SU-DHL-6 (cell line): ENCODE measurements at regions not wholly inside any gene's neighbourhood (a gene's known extent, or its start where the extent isn't known, plus 50 kb on each side); places are given as distances from the start of the nearest gene placed in this dataset.
"Not testable (repeated sequence)": the region's sequence is repeated elsewhere in the genome, so short reads cannot be mapped to it uniquely, and the experiment has no call there.

ENCODE experiments used
- H2AFZ ChIP-seq: fragments of 200-600 bp; sonication (generic); 2 replicates; pipeline ENCODE4 v1.6.1; 2014; ENCODE audit warnings: low read depth, mild to moderate bottlenecking, moderate library complexity, mixed read lengths, antibody characterized with exemption, low read length; ENCODE audit not compliant: severe bottlenecking
- H3F3A ChIP-seq: fragments of 200-600 bp; shearing (Covaris generic); 2 replicates; pipeline ENCODE4 v1.6.0; 2016; ENCODE audit warnings: antibody characterized with exemption, mild to moderate bottlenecking; ENCODE audit not compliant: insufficient read depth
- H3K27ac ChIP-seq: fragments of 200-600 bp; sonication (generic); 2 replicates; pipeline ENCODE4 v1.5.1; 2016; ENCODE audit warnings: low read depth, mild to moderate bottlenecking, low read length, moderate library complexity, mixed read lengths
- H3K27me3 ChIP-seq: fragments of 200-600 bp; sonication (generic), shearing (Covaris generic); 2 replicates; pipeline ENCODE4 v1.6.0; 2014; ENCODE audit warnings: mild to moderate bottlenecking, low read length
- H3K36me3 ChIP-seq: fragments of 200-600 bp; sonication (generic); 2 replicates; pipeline ENCODE4 v1.6.1; 2014; ENCODE audit warnings: mild to moderate bottlenecking, low read length, mixed read lengths
- H3K4me2 ChIP-seq: fragments of 300-600, 200-600 bp; shearing (Covaris generic), sonication (generic); 2 replicates; pipeline ENCODE4 v1.6.0; 2014; ENCODE audit warnings: low read length, low read depth, mild to moderate bottlenecking; ENCODE audit not compliant: poor library complexity, severe bottlenecking
- H3K4me3 ChIP-seq: fragments of 200-600 bp; sonication (generic); 2 replicates; pipeline ENCODE4 v1.5.1; 2014; ENCODE audit warnings: antibody characterized with exemption, low read length, mild to moderate bottlenecking, mixed read lengths; ENCODE audit not compliant: insufficient read depth, poor library complexity, severe bottlenecking
- H3K79me2 ChIP-seq: fragments of 200-600 bp; sonication (generic); 2 replicates; pipeline ENCODE4 v1.6.1; 2014; ENCODE audit warnings: mild to moderate bottlenecking, low read length, moderate library complexity; ENCODE audit not compliant: insufficient read depth
- H3K9ac ChIP-seq: fragments of 200-600 bp; sonication (generic); 2 replicates; pipeline ENCODE4 v1.7.0; 2014; ENCODE audit warnings: mild to moderate bottlenecking, low read length
- H3K9me2 ChIP-seq: fragments of 200-600 bp; sonication (generic); replicated peaks from 2 replicates; pipeline ENCODE4 v1.6.1; 2014; ENCODE audit warnings: low read length; ENCODE audit not compliant: insufficient read depth
- H3K9me3 ChIP-seq: fragments of 200-600 bp; sonication (generic); 2 replicates; pipeline ENCODE4 v1.6.1; 2014; ENCODE audit warnings: low read length, mixed read lengths; ENCODE audit not compliant: insufficient read depth
- H4K20me1 ChIP-seq: fragments of 200-600 bp; sonication (generic); 2 replicates; pipeline ENCODE4 v1.6.1; 2014; ENCODE audit warnings: low read depth, mild to moderate bottlenecking, antibody characterized with exemption, low read length, moderate library complexity, mixed read lengths

DNA sequence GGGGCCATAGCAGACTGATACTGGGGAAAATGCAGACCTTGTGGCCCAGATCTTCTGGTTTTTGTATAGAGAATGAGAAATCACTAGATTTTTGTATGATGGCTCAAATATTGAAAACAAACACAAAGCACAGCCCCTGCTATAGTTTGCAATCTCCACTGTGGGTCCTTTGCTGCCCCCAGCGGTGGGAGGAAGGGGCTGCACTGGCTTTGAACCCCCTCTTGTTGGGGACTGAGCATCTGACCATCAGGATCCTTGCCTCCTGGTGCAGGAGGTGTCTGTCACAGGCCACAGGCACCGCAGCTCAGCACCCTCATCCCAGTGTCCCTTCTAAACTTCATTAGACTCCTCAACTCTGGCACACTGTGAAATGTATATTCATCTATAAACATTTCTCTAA, 252.3 kb downstream of the BCL2L11 start:
- H3K9me3 ChIP-seq, H3F3A ChIP-seq, H3K79me2 ChIP-seq, H3K9me2 ChIP-seq, H3K4me3 ChIP-seq, H3K9ac ChIP-seq, H3K36me3 ChIP-seq, H3K4me2 ChIP-seq, H4K20me1 ChIP-seq, H2AFZ ChIP-seq, H3K27ac ChIP-seq, H3K27me3 ChIP-seq: not testable (repeated sequence)

DNA sequence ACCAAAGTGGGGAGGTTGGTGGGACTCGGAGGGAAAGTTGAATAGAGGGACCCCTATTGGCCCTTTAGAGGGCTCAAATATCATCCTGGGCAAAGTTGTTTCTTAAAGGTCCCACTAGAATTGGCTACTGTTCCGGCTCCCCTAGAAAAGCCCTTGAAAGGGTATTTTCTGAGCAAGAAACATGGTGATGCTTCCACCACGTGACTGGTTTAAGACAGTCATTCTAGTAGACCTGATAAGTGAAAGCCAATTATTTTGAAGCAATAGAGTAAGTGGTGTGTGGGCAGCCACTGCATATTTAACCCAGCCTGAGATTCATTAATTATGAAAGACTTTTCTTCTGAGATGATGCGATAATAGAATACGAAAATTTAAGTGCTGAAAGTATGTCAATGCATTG, 253.3 kb downstream of the BCL2L11 start:
- not testable (repeated sequence) for H3F3A ChIP-seq, H2AFZ ChIP-seq, H4K20me1 ChIP-seq, H3K27ac ChIP-seq, H3K9me2 ChIP-seq, H3K9me3 ChIP-seq, H3K4me3 ChIP-seq, H3K4me2 ChIP-seq, H3K36me3 ChIP-seq, H3K9ac ChIP-seq, H3K79me2 ChIP-seq, H3K27me3 ChIP-seq

DNA sequence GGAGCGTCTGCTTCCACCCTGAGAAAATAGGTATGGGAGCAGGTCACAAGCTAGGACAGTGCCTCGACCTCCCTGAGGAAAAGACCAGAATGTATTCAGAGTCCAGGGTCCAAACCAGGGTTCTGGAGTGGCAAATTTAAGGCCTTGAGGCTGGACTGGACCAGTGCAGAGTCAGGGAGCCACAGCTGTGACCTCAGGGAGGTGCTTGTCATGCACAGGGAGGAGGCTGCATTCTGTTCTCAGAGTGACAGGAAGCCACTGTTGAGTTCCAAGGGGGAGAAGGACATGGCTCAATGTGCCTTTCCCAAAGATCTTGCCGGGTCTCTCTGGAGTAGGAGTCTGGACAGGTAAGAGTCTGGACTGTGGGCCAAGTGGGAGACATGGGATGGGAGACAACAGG, 254.0 kb downstream of the BCL2L11 start:
- not testable (repeated sequence) for H3F3A ChIP-seq, H3K9me3 ChIP-seq, H3K9ac ChIP-seq, H3K36me3 ChIP-seq, H3K4me3 ChIP-seq, H3K27ac ChIP-seq, H4K20me1 ChIP-seq, H3K27me3 ChIP-seq, H3K4me2 ChIP-seq, H2AFZ ChIP-seq, H3K79me2 ChIP-seq, H3K9me2 ChIP-seq

DNA sequence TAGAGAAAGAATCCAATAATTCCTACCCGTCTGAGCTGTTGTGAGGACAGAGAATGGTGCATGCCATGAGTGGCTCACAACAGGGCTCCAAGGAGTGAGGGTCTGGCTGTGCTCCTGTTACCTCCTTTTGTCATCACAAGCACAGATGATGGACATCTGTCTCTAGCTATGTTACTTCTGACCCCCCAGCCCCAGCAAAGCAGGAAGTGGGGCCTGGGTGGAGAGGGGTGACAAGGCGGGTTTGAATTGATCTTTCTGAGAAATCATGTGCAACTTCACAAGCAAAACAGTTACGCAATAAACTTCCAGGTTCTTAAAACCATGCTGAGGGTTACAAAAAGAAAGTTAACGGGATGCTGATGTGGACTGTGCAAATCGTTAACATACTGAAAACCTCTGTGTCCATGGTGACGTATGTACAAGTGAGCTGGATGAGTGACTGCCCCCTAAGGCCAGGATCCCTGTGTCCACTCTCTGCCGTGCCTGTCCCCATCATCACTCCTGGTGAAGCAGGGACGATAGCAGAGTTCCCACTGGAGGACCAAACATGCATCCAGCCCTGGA, 254.7 kb downstream of the BCL2L11 start:
- H3K9ac ChIP-seq, H3K9me3 ChIP-seq, H3K4me2 ChIP-seq: not testable (repeated sequence)

DNA sequence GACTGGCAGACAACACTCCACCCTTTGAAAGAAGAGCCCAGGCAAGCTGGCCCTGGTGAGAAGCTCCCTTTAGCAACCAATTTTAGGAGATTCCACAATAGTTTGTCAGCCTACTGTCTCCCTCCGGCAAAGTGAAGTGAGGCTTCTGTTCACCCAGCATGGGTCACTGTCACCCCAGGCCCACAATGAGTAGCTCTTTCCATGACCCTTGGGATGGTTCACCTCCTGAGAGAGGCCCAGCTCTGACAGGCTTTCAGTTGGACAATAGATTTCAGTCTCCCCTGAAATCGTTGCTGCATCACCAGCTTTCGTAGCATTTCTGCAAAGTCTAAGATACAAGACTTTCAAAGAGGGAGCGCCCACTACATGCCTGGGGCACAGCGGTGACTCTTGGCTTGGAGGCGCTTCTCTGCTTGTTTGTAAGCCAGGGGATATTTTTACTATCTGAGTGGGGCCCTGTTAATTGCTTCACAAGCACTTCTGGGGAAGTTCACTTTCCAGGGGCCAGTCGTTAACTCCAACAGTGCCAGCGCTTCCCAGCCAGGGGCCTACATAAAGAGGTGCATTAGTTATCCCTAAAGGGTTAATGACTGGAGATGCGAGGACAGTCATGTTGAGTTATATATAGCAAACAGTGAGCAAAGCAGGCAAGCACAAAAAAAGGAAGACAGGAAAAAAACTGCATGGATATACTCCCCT, 255.7 kb downstream of the BCL2L11 start:
- not testable (repeated sequence) for H3K36me3 ChIP-seq, H3K9me2 ChIP-seq, H3K9me3 ChIP-seq, H3K4me2 ChIP-seq, H3K79me2 ChIP-seq, H3K27ac ChIP-seq, H3F3A ChIP-seq, H3K27me3 ChIP-seq, H2AFZ ChIP-seq, H3K9ac ChIP-seq, H4K20me1 ChIP-seq, H3K4me3 ChIP-seq

More for the DNA sequence above, 254.7 kb downstream of the BCL2L11 start:
- not testable (repeated sequence) for H3K36me3 ChIP-seq, H3K4me3 ChIP-seq, H3K27me3 ChIP-seq, H3F3A ChIP-seq, H2AFZ ChIP-seq, H4K20me1 ChIP-seq, H3K9me2 ChIP-seq, H3K79me2 ChIP-seq, H3K27ac ChIP-seq

DNA sequence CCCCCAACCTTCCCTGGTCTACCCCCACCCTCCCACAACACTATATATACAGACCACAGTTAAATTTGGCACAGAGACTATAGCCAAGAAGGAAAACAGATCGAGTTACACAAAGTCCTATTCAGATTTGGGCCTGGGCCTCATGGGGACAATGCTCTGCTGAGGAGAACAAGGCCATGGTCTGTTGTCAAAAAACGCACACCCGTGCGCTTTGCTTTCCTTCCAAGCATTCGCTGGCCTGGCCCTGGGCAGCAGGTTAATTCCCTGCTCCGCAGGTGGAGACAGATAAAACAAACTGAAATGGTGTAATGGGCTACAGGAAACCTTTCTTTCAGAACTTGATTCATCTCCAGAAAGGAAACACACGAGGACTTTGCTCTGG, 256.2 kb downstream of the BCL2L11 start:
- H3K27me3 ChIP-seq, H3K9me3 ChIP-seq, H3K4me3 ChIP-seq, H3F3A ChIP-seq, H3K27ac ChIP-seq, H3K36me3 ChIP-seq, H3K4me2 ChIP-seq, H4K20me1 ChIP-seq, H2AFZ ChIP-seq, H3K9ac ChIP-seq, H3K9me2 ChIP-seq, H3K79me2 ChIP-seq: not testable (repeated sequence)

DNA sequence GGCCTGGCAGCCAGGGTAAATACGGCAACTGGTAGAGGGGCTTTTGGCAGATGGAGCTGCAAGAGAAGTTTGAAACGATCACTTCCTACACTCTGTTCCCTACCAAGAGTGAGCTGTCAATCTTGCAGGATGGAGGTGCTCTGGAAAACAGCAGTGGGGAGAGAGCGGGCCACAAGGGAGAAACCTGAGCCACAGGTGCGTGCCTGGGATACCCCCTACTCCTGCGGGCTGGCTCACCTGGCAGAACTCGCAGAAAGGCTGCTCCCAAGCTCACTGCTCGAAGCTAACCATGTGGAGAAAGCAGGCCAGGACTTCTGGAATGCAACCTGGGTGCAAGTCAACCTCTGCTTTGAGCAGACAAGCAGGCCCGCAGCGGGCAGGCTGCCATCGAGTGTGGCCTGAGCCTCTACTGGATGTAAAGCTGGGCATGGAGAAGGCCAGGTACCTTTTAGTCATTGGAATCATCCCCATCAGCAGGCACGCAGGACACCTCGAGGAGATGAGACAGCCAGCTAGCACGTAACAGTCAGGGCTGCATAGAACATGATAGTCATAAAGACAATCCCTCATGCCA, 256.8 kb downstream of the BCL2L11 start:
- H3K27ac ChIP-seq: not testable (repeated sequence)

DNA sequence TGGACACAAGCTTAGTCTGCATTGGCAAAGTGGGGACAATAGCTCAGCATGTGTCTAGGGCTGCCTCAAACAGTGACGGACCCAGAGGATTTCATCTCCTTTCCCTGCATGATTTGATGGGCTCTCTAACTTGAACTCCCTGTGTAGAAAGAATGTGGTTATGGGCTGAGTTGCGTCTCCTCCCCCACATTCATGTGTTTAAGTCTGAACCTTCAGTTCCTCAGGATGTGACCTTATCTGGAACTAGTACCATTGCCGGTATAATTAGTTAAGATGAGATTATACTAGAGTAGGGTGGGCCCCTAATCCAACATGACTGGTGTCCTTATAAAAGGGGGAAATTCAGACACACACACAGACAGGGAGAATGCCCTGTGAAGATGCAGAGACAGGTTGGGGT, 257.6 kb downstream of the BCL2L11 start:
- H3K36me3 ChIP-seq, H3K27me3 ChIP-seq, H3K9ac ChIP-seq, H3K27ac ChIP-seq, H3K79me2 ChIP-seq, H3F3A ChIP-seq, H2AFZ ChIP-seq, H3K4me2 ChIP-seq, H4K20me1 ChIP-seq, H3K9me2 ChIP-seq, H3K9me3 ChIP-seq, H3K4me3 ChIP-seq: not testable (repeated sequence)

More for the DNA sequence above, 256.8 kb downstream of the BCL2L11 start:
- H4K20me1 ChIP-seq, H2AFZ ChIP-seq, H3F3A ChIP-seq, H3K9me2 ChIP-seq, H3K36me3 ChIP-seq, H3K9me3 ChIP-seq, H3K9ac ChIP-seq, H3K79me2 ChIP-seq, H3K27me3 ChIP-seq, H3K4me3 ChIP-seq, H3K4me2 ChIP-seq: not testable (repeated sequence)
